ENCODE measurements at regions not wholly inside any gene's neighbourhood (a gene's known extent, or its start where the extent isn't known, plus 50 kb on each side); places are given as distances from the start of the nearest gene placed in this dataset.

GRCh38 chr6:56693246-56693607, 50.5 kb upstream of the DST start:
- no peak for DNase-seq (ENCODE audit: low spot score)
- Histone ChIP-seq H3K36me3 (ENCODE audit: control insufficient read depth in 4 of 4, insufficient read depth in 3 of 4, low read depth in 1 of 4, low read length in 3 of 4) (no peaks in the 10 kb centered on the region), H3K27ac (ENCODE audit: low read depth in 1 of 2, low read length in 2 of 2) (peak overlapping the region; percentile 91 to 99), H3K4me1 (ENCODE audit: control insufficient read depth in 4 of 4, insufficient read depth in 4 of 4, low read length in 3 of 4) (peaks cover 0 to 29% (median 6%) of the 10 kb centered on the region in 4 donors), H3K9me3 (ENCODE audit: control insufficient read depth in 4 of 4, low read length in 3 of 4) (no peaks in the 10 kb centered on the region), H3K4me3 (ENCODE audit: low read depth in 1 of 3, low read length in 3 of 3) (peak overlapping the region; percentile 64 to 93 (median 81)), H3K9ac (ENCODE audit: low read depth in 1 of 2, low read length in 2 of 2) (peak overlapping the region; percentile 57 to 86), H3K27me3 (ENCODE audit: control insufficient read depth in 4 of 4, insufficient read depth in 4 of 4, low read length in 3 of 4) (no peaks in the 10 kb centered on the region)
- TF ChIP-seq RAD21 (IDR thresholded peaks at IDR 0.05) (peak; percentile 27 to 47), CTCF (IDR thresholded peaks at IDR 0.05; ENCODE audit: low read depth, low read length, missing input control) (no peak), GABPA (IDR thresholded peaks at IDR 0.05 in 1 of 2, conservative IDR thresholded peaks at IDR 0.05 in 1 of 2) (no peak), ATF3 (IDR thresholded peaks at IDR 0.05) (no peak), SP1 (IDR thresholded peaks at IDR 0.05) (peak; percentile 55), JUND (IDR thresholded peaks at IDR 0.05) (peak; percentile 51 to 67), HNF4G (IDR thresholded peaks at IDR 0.05) (peak; percentile 19), FOXA1 (IDR thresholded peaks at IDR 0.05) (no peak), MAX (IDR thresholded peaks at IDR 0.05) (no peak), REST (IDR thresholded peaks at IDR 0.05) (no peak), FOXA2 (IDR thresholded peaks at IDR 0.05) (no peak), YY1 (IDR thresholded peaks at IDR 0.05) (peak; percentile 93), ZBTB33 (IDR thresholded peaks at IDR 0.05) (peak; percentile 34), TAF1 (conservative IDR thresholded peaks at IDR 0.05) (no peak), HNF4A (conservative IDR thresholded peaks at IDR 0.05) (peak in 1 of 2 donors; percentile 61), NR2F2 (IDR thresholded peaks at IDR 0.05) (no peak), EGR1 (IDR thresholded peaks at IDR 0.05; ENCODE audit: low read depth in 2 of 2) (no peak), RXRA (IDR thresholded peaks at IDR 0.05) (peak; percentile 51 to 56)
- WGBS, result 18% methylated on average over 5 of the region's 5 CpGs
